ENCODE measurements at regions not wholly inside any gene's neighbourhood (a gene's known extent, or its start where the extent isn't known, plus 50 kb on each side); places are given as distances from the start of the nearest gene placed in this dataset.

DNA sequence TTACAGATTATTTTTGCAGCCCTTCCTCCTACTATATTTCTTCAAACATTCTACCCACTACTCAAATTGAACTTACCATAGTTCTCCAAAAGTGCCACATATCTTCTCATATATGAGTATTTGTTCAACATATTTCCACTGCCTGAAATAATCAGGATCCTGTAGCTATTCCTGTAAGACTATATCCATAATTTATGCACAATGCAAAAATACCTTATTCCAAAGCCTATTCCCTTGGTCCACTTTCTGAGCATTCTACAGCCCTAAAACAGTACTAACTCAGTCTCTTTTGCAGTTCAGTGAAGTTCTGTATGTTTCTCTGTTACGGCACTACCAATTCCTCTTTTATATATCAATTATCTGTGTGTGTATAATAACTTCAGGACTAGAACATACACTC lies 1283.7 kb upstream of the ADGRL2 start:
- no peak for DNase-seq
- Mint-ChIP-seq H3K9me3 (peaks cover 6% of the 10 kb centered on the region), H3K36me3 (ENCODE audit: low read depth) (no peaks in the 10 kb centered on the region), H3K27me3 (ENCODE audit: low read depth) (no peaks in the 10 kb centered on the region), H3K27ac (no peak overlapping the region), H3K4me3 (no peak overlapping the region), H3K4me1 (ENCODE audit: low read depth) (no peaks in the 10 kb centered on the region)
- CTCF ChIA-PET, result no interaction called here
- intact Hi-C loops (cut with micrococcal nuclease), result no loop called here

DNA sequence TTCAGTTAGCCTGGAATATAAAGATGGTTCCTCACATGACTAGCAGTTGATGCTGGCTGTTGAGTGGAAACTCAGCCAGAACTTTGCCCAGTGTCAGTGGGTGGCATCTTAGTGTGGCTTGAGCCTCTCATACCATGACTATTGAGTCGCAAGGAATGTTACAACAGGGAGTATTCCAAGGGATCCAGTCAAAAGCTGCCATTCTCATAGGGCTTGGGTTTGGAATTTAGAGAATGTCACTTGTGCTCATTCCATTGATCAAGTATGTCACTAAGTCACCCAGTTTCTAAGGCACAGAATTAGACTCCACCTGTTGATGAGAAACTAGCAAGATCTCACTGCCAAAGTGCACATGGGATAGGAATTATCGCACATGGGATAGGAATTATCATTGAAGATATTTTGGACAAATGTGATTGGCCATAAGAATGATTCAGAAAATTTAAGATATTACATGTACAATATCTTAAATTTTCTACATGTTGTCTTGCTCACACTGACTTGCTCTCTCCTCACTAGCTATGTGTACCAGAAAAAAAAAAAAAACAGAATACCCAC lies 1290.7 kb upstream of the ADGRL2 start:
- no peak for DNase-seq
- intact Hi-C loops (cut with micrococcal nuclease), result no loop called here
- H3K27ac Mint-ChIP-seq, result no peak overlapping the region
- no peaks in the 10 kb centered on the region for H3K4me1 Mint-ChIP-seq (ENCODE audit: low read depth)
- no peaks in the 10 kb centered on the region for H3K36me3 Mint-ChIP-seq (ENCODE audit: low read depth)
- CTCF ChIA-PET, result no interaction called here
- H3K27me3 Mint-ChIP-seq (ENCODE audit: low read depth), result no peaks in the 10 kb centered on the region
- H3K4me3 Mint-ChIP-seq, result no peak overlapping the region
- peaks cover 4% of the 10 kb centered on the region for H3K9me3 Mint-ChIP-seq

DNA sequence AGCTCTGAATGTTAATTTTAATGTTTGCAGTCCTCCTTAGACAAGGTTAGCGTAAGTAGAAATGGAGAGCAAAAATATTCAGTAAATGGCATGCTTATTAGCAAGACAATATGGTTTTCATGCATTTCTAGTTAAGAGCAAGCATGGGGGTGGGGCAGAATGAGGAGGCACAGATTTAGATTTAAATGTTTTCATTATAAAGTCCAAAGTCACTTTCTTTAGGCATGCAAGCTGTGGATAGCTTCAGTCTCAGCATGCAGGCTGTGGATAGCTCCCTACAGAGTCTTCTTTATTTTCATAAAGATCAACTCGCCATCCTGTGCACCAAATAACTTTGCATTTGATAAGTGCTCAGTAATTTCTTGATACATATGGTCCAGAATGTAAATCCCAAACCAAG lies 1294.5 kb upstream of the ADGRL2 start:
- Mint-ChIP-seq H3K27ac (no peak overlapping the region), H3K4me1 (ENCODE audit: low read depth) (no peaks in the 10 kb centered on the region), H3K4me3 (no peak overlapping the region), H3K27me3 (ENCODE audit: low read depth) (no peaks in the 10 kb centered on the region), H3K36me3 (ENCODE audit: low read depth) (no peaks in the 10 kb centered on the region), H3K9me3 (peaks cover 5% of the 10 kb centered on the region)
- CTCF ChIA-PET, result no interaction called here
- no peak for DNase-seq
- intact Hi-C loops (cut with micrococcal nuclease), result no loop called here

DNA sequence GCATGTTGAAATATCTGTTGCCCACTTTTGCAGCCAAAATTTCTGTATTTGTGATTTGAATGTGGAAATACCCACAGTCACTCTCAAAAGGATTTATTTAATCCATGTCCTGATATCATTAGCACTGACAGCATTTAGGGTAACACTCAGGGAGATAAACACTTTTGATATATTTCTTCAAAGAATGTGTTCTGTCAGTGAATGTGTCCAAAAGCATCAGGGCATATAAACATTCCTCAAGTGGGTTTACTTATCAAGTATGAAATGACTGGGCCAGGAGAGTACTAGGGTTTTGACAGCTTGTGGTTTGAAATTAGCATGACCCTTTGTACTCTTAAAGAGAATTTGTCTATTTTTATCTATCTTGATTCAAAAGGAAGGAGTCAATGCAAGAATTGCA lies 1302.1 kb upstream of the ADGRL2 start:
- Mint-ChIP-seq H3K4me1 (ENCODE audit: low read depth) (no peaks in the 10 kb centered on the region), H3K27me3 (ENCODE audit: low read depth) (no peaks in the 10 kb centered on the region), H3K4me3 (no peak overlapping the region), H3K9me3 (peaks cover 4% of the 10 kb centered on the region), H3K36me3 (ENCODE audit: low read depth) (no peaks in the 10 kb centered on the region), H3K27ac (no peak overlapping the region)
- intact Hi-C loops (cut with micrococcal nuclease), result no loop called here
- CTCF ChIA-PET, result no interaction called here
- no peak for DNase-seq

DNA sequence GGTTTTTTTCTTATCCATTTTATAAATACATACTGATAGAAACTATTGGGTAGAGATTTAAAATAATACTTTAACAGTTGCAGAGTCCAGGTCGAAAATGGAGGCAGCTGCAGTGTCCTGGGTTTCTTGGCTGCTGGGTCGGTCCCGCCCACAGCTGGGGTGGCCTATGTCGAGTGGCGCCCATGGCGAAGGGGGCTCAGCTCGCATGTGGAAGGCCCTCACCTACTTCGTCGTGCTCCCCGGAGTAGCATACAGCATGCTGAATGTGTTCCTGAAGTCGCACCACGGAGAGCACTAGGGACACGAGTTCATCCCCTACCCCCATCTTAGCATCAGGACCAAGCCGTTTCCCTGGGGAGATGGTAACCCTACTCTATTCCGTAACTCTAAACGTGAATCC lies 1304.9 kb upstream of the ADGRL2 start:
- Mint-ChIP-seq H3K9me3 (no peaks in the 10 kb centered on the region), H3K36me3 (ENCODE audit: low read depth) (no peaks in the 10 kb centered on the region), H3K27me3 (ENCODE audit: low read depth) (no peaks in the 10 kb centered on the region), H3K4me3 (no peak overlapping the region), H3K27ac (no peak overlapping the region), H3K4me1 (ENCODE audit: low read depth) (no peaks in the 10 kb centered on the region)
- no peak for DNase-seq
- CTCF ChIA-PET, result no interaction called here
- intact Hi-C loops (cut with micrococcal nuclease), result no loop called here

DNA sequence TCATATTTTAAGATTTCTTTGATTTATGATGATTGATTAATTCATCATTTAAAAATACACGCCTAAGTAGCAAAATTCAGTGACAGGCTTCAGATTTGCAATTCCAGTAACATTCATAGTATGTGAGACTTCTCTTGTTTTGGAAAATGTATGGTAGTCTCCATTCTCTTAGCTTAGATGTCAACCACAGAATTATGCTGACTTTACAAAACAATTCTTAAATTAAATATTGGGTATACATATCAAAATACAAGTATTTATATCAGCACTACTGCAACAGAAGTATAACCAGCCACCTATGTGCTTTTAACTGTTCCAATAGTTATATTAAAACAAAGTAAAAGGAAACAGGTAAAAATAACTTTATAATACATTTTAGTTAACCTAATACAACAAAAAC lies 1328.6 kb upstream of the ADGRL2 start:
- H3K4me1 Mint-ChIP-seq (ENCODE audit: low read depth), result no peaks in the 10 kb centered on the region
- H3K27me3 Mint-ChIP-seq (ENCODE audit: low read depth), result no peaks in the 10 kb centered on the region
- no peaks in the 10 kb centered on the region for H3K36me3 Mint-ChIP-seq (ENCODE audit: low read depth)
- no peak overlapping the region for H3K27ac Mint-ChIP-seq
- H3K9me3 Mint-ChIP-seq, result peaks cover 3% of the 10 kb centered on the region
- no peak for DNase-seq
- CTCF ChIA-PET, result no interaction called here
- intact Hi-C loops (cut with micrococcal nuclease), result no loop called here
- no peak overlapping the region for H3K4me3 Mint-ChIP-seq

DNA sequence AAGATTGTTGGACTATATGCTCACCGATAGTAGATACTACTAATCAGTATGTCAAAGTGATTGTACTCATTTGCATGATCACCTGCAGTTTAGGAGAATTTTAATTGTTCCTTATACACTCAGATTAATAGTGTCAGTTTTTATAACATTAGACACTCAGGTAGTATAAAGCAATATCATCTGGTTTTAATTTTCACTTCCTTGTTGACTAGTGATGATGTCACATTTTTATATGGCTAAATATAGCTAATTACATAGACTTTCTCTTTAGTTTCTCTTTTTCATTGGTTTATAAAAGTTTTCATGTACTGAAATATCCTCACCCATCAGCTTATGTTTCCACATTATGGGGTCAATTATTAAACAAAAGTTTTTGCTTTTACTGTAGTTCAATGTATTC lies 1332.4 kb upstream of the ADGRL2 start:
- no peaks in the 10 kb centered on the region for H3K4me1 Mint-ChIP-seq (ENCODE audit: low read depth)
- DNase-seq, result no peak
- intact Hi-C loops (cut with micrococcal nuclease), result no loop called here
- CTCF ChIA-PET, result interaction anchor here (0.7 kb wide), 1 partner anchor 293 kb away, joined by 3 read pairs; no protein-coding TSS in a partner anchor
- peaks cover 5% of the 10 kb centered on the region for H3K9me3 Mint-ChIP-seq
- H3K36me3 Mint-ChIP-seq (ENCODE audit: low read depth), result no peaks in the 10 kb centered on the region
- no peak overlapping the region for H3K27ac Mint-ChIP-seq
- no peak overlapping the region for H3K4me3 Mint-ChIP-seq
- H3K27me3 Mint-ChIP-seq (ENCODE audit: low read depth), result no peaks in the 10 kb centered on the region

DNA sequence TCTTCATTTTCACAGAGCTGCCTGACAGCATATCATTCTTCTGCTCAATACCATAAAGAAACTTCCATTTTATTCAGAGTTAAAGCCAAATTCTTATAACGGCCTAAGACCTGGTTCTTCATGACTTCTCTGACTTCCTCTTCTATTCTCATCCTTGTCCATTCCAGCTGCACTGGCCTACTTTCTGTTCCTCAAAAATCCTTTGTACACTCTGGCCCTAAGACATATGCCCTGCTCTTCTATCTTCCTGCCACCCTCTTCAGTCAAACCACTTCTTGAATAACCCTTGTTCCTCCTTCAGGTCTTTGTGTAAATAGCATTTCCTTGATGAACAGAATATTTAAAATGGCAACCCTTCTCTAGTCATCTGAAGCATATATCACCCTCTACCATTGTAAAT lies 1338.7 kb upstream of the ADGRL2 start:
- no peak overlapping the region for H3K4me3 Mint-ChIP-seq
- peaks cover 7% of the 10 kb centered on the region for H3K9me3 Mint-ChIP-seq
- no peaks in the 10 kb centered on the region for H3K4me1 Mint-ChIP-seq (ENCODE audit: low read depth)
- no peaks in the 10 kb centered on the region for H3K27me3 Mint-ChIP-seq (ENCODE audit: low read depth)
- intact Hi-C loops (cut with micrococcal nuclease), result no loop called here
- H3K27ac Mint-ChIP-seq, result no peak overlapping the region
- CTCF ChIA-PET, result no interaction called here
- no peaks in the 10 kb centered on the region for H3K36me3 Mint-ChIP-seq (ENCODE audit: low read depth)
- DNase-seq, result no peak

DNA sequence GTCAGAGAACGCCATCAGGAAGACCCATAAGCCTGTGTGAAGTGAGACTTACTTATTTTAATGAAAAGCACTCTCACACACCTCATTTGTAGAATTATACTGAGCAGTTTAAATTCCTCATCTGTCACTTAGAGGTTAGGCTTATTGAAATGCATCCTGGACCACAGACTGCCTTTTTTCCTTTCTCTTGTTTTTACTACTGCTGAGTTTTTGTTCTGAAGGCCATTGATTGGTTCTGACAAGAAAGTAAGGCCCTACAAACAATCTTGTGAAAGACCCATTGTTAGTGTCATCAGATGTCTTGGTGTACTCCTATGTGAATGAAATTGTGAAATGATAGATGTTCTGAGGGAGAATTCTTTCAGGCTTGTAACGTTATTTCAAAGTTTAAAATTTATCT lies 1343.3 kb upstream of the ADGRL2 start:
- DNase-seq, result no peak
- H3K4me3 Mint-ChIP-seq, result no peak overlapping the region
- H3K9me3 Mint-ChIP-seq, result peaks cover 6% of the 10 kb centered on the region
- no peaks in the 10 kb centered on the region for H3K27me3 Mint-ChIP-seq (ENCODE audit: low read depth)
- no peak overlapping the region for H3K27ac Mint-ChIP-seq
- intact Hi-C loops (cut with micrococcal nuclease), result no loop called here
- no peaks in the 10 kb centered on the region for H3K36me3 Mint-ChIP-seq (ENCODE audit: low read depth)
- H3K4me1 Mint-ChIP-seq (ENCODE audit: low read depth), result no peaks in the 10 kb centered on the region
- CTCF ChIA-PET, result no interaction called here

DNA sequence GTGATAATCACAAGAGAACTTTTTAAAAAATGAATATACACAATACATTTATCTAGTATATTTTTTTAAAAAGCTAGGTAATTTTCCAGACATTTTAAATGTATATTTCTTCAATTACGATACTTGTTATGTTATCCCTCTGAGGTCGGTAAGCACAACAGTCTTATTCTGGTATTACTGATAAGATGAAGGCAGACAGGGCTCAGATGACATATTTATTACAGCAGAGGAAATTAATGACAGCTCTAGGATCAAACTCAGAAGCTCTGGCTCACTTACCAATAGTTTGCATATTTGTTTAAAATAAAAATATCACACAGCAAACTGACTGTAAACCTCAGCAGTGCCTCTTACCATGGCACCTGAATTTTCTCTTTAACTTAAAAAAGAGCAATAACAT lies 1347.0 kb upstream of the ADGRL2 start:
- Mint-ChIP-seq H3K27me3 (ENCODE audit: low read depth) (no peaks in the 10 kb centered on the region), H3K27ac (no peak overlapping the region), H3K4me1 (ENCODE audit: low read depth) (no peaks in the 10 kb centered on the region), H3K9me3 (no peaks in the 10 kb centered on the region), H3K4me3 (no peak overlapping the region), H3K36me3 (ENCODE audit: low read depth) (no peaks in the 10 kb centered on the region)
- CTCF ChIA-PET, result no interaction called here
- DNase-seq, result no peak
- intact Hi-C loops (cut with micrococcal nuclease), result no loop called here

DNA sequence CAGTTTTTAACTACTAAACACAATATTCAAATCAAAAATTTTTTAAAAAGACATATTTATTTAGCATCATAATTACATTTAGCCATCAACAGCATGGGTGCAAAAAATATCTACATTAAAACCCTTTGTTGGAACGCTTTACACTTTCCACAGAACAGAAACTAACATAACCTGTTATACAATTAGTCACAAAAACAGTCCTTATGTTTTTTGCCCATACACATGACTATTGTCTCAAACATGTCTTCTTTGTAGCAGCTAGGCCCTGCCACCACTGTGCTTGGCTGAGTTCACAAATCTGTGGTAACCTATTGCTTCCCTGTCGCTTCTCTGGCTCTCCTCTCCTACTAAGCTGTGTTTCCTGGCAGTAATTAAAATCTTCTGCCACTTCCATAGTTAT lies 1350.0 kb upstream of the ADGRL2 start:
- CTCF ChIA-PET, result no interaction called here
- Mint-ChIP-seq H3K9me3 (peaks cover 2% of the 10 kb centered on the region), H3K4me1 (ENCODE audit: low read depth) (no peaks in the 10 kb centered on the region), H3K4me3 (no peak overlapping the region), H3K27me3 (ENCODE audit: low read depth) (no peaks in the 10 kb centered on the region), H3K36me3 (ENCODE audit: low read depth) (no peaks in the 10 kb centered on the region), H3K27ac (no peak overlapping the region)
- DNase-seq, result no peak
- intact Hi-C loops (cut with micrococcal nuclease), result no loop called here

DNA sequence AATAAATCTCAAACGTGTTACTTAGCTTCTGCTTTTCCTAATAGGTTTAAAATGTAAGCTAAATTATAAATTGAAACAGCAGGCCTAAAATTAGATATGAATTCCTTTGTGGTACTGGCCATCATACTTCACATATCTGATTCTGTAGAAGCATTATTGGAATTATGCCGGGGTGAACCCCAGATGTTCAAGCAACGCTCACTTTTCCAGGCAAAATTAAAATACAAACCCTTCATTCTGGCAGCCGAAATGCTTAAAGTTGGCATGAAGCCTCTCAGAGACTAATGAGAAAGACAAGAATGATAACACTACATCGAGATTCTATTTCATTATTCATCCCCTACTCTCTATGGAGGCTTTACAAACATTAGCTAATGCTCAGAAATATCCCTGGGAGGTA lies 1352.7 kb upstream of the ADGRL2 start:
- CTCF ChIA-PET, result no interaction called here
- Mint-ChIP-seq H3K9me3 (peaks cover 2% of the 10 kb centered on the region), H3K27me3 (ENCODE audit: low read depth) (no peaks in the 10 kb centered on the region), H3K27ac (no peak overlapping the region), H3K4me3 (no peak overlapping the region), H3K36me3 (ENCODE audit: low read depth) (no peaks in the 10 kb centered on the region), H3K4me1 (ENCODE audit: low read depth) (no peaks in the 10 kb centered on the region)
- no peak for DNase-seq
- intact Hi-C loops (cut with micrococcal nuclease), result no loop called here

DNA sequence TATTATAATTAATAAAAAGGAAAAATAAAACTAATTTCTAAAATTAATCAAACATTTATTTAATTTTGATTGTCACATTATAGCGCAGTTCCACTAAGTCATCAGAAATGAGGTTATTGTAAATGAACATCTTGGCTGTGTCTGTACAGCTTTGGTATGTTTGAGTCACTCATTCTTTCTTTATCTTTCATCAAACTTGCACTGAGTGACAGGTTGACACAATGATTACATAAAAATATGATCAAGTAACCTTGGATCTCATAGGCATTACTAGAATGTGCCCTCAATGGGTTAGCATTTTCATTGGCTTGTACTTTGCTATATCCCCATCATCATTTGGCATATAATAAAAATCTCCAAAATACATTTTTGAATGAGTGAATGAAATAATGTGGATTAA lies 1353.2 kb upstream of the ADGRL2 start:
- Mint-ChIP-seq H3K4me1 (ENCODE audit: low read depth) (no peaks in the 10 kb centered on the region), H3K36me3 (ENCODE audit: low read depth) (no peaks in the 10 kb centered on the region), H3K4me3 (no peak overlapping the region), H3K9me3 (peaks cover 2% of the 10 kb centered on the region), H3K27me3 (ENCODE audit: low read depth) (no peaks in the 10 kb centered on the region), H3K27ac (no peak overlapping the region)
- intact Hi-C loops (cut with micrococcal nuclease), result no loop called here
- DNase-seq, result no peak
- CTCF ChIA-PET, result no interaction called here

DNA sequence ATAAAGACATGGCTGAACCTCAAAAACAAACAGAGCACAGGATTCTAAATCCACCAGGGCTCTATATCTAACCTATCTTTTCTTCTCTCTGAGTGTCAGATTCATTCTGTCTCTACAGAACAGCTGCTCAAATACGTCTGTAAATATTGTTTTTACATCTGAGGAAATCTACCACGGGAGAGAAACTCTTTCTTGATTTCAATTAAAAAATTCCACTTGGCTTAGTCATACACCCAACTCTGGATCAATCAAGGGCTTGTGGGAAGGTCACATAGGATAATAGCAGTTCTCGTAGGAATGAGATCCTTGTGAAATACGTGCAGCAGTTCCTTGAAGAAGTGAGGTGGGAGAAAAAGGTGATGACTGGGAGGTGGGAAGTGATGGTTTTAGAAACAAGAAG lies 1355.7 kb upstream of the ADGRL2 start:
- Mint-ChIP-seq H3K4me3 (no peak overlapping the region), H3K27ac (no peak overlapping the region), H3K27me3 (ENCODE audit: low read depth) (no peaks in the 10 kb centered on the region), H3K4me1 (ENCODE audit: low read depth) (no peaks in the 10 kb centered on the region), H3K36me3 (ENCODE audit: low read depth) (no peaks in the 10 kb centered on the region), H3K9me3 (peaks cover 3% of the 10 kb centered on the region)
- DNase-seq, result no peak
- intact Hi-C loops (cut with micrococcal nuclease), result no loop called here
- CTCF ChIA-PET, result interaction anchor here (0.6 kb wide), 1 partner anchor 20 kb away, joined by 5 read pairs; no protein-coding TSS in a partner anchor
